HG03442 (cell line): ENCODE measurements at regions not wholly inside any gene's neighbourhood (a gene's known extent, or its start where the extent isn't known, plus 50 kb on each side); places are given as distances from the start of the nearest gene placed in this dataset.
"Not testable (repeated sequence)": the region's sequence is repeated elsewhere in the genome, so short reads cannot be mapped to it uniquely, and the experiment has no call there.

Experiments
- ATAC-seq: cut with Tn5 transposase; IDR thresholded peaks from one replicate; pipeline ENCODE4 v1.9.1; 2021; ENCODE audit warnings: mild to moderate bottlenecking, moderate library complexity; ENCODE audit not compliant: unreplicated experiment

DNA sequence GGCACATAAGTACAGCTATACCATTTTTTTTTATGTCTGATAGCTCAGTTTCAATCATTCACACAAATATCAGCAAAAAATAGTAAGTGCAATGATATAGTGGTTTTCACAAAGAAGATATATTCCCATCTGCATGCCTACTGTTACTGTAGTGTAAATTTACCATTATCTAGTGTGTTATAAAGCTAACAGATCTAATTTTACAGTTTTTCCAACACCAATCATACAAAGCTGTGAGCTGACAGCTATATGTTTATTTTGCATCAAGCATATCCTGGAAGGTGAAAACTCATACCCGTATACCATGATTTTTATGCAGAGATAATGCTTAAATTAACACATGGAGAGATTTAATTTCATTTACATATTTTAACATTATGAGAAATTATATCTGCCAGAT is 89.9 kb upstream of the HAPLN1 start:
- no peak for ATAC-seq

- no peak for ATAC-seq
These were observed 82.0 kb upstream of the HAPLN1 start for GRCh38 chr5:83802686-83803085.

DNA sequence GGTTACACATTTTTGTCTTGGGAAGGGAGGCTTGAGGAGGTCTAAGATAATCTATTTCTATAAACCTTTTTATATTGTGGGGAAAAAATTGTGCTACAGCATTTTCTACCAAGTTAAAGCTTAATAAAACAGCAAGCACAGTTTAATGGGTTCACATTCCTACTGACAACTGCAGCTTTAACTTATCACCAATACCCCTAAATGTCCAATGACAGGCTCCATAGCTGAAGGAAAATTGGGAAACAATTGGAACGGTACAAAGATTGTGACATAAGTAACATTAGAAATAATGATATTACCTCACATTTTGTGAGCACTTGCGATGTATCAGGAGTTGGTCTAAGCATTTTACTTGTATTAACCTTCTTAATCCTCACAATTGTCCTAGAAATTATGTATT is 79.5 kb upstream of the HAPLN1 start:
- no peak for ATAC-seq

DNA sequence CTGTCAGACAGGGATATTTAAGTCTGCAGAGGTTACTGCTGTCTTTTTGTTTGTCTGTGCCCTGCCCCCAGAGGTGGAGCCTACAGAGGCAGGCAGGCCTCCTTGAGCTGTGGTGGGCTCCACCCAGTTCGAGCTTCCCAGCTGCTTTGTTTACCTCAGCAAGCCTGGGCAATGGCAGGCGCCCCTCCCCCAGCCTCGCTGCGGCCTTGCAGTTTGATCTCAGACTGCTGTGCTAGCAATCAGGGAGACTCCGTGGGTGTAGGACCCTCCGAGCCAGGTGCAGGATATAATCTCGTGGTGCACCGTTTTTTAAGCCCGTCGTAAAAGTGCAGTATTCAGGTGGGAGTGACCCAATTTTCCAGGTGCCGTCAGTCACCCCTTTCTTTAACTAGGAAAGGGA is 78.4 kb upstream of the HAPLN1 start:
- not testable (repeated sequence) for ATAC-seq

- no peak for ATAC-seq
These were observed 68.7 kb upstream of the HAPLN1 start for GRCh38 chr5:83789371-83789770.

DNA sequence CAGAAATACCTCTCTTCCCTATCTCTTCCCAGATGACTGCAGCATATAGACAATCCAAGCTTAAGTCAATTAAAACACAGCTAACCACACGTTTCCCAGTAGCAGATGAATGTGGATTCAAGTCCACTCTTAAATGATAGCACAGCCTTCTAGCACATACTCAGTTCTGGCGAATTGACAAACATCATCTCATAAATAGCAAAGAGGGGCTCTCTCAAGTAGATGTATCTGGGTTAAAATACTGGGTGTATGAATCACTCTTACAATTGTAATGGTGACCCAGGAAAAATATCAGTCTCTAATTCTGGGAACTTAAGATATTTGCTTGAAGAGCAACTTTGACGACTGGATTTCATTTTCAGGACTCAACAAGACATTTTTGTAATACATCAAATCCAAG is 67.0 kb upstream of the HAPLN1 start:
- no peak for ATAC-seq

DNA sequence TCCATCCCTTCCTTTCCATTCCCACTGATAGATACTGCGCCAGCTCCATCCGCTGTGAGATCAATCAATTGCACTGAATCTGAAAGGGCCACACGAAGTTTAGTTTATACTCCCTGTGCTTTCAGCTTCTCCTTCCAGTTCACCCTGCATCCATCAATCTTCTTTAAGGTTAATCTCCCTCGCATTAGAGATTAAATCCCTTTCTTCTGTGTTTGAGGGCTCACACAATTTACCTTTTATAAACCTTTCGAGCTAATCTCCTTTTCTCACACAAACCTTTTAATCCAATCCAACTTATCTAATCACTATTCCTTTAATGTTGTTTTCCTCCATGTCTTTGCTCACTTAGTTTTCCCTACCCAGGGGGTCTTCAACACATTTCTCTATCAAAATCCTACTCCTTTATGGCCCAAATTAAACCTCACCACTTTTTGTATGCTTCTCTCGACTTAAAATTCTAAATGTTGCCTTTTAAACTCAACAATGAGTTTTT is 64.6 kb upstream of the HAPLN1 start:
- no peak for ATAC-seq

DNA sequence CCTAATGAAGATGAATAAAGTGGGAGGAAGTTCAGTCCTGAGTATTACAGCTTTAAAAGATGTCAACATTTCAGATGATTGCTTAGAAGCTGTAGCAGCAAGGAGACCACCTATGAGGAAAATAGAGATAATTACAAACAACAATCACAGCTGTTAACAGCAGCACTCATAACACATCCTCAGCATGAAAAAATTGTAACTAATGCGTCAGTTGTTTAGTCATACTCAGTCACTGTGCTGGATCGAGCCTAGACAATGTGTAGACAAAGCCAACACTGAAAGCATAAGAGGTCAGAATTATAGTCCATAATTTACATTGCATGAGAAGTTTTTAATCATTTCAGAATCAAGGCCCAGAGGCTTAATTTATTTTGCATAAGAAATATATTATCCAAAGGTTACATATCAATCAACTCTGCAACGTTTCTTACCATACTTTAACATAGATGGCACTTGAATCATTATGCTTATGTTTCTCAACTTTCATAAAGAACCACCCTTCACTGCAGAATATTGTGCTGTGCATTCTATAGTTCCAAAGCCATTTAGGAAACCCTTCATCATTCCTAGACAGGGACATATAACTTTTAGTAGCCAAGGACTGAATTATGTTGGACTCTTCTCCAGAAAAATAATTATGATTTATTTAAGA is 60.2 kb upstream of the HAPLN1 start:
- no peak for ATAC-seq

DNA sequence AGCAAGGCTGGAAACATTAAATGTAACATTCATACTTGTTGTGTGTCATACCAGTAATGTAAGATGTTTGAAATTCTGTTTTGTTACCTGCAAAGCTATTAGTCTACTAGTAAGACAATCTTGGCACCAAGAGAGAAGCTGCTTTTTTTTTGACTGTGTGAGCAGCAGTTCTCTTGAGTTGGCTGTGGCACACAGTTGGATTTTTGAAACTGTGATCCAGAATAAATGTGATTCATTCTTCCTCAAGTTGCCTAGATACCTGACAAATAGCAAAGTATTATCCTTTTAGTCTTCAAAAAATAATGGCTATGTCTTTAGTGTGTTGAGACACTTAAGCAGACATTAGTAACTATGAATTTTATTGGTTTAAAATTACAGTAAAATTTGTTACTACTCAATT is 57.2 kb upstream of the HAPLN1 start:
- ATAC-seq = no peak

DNA sequence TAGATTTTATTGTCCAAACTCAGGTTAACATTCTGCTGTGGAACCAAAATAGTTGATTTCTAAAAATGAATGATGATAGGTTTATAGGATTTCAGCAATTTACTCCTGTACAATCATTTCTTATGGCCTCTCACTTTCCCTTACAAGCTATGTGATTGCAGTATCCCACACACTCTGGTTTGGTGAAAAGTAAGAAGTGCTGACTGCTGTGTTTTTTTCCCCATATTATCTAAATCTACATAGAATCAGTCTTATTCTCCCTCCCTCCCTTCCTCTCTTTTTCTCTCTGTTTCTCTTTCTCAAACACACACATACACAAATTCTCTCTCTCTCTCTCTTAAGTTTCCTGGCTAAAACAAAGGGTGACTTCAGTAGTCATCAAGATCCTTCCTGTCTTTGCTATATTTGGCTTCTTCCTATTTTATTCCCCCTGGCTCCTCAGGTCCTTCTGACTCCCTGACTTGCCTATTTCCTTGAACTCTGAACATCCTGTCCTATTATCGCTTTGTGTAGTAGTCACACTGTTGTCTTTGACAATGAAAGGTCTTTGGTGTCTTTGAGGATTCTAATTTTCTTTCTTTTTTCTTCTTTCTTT is 55.9 kb upstream of the HAPLN1 start:
- no peak for ATAC-seq
